Ishikawa (cell line): ENCODE measurements at regions not wholly inside any gene's neighbourhood (a gene's known extent, or its start where the extent isn't known, plus 50 kb on each side); places are given as distances from the start of the nearest gene placed in this dataset.

Experiments used
- CEBPB ChIP-seq: IDR thresholded peaks from 2 replicates; pipeline ENCODE4 v1.6.1; 2012
- CREB1 ChIP-seq: IDR thresholded peaks from 2 replicates; pipeline ENCODE4 v1.6.1; 2012; ENCODE audit warnings: low read depth
- EGR1 ChIP-seq: IDR thresholded peaks from 2 replicates; pipeline ENCODE4 v1.6.1; 2012
- EP300 ChIP-seq: IDR thresholded peaks from 2 replicates; pipeline ENCODE4 v1.6.1; 2012; ENCODE audit warnings: borderline replicate concordance
- FOXM1 ChIP-seq: IDR thresholded peaks from 2 replicates; pipeline ENCODE4 v1.6.1; 2012; ENCODE audit warnings: low read depth, borderline replicate concordance
- MAX ChIP-seq: IDR thresholded peaks from 2 replicates; pipeline ENCODE4 v1.6.1; 2012
- NFIC ChIP-seq: IDR thresholded peaks from 2 replicates; pipeline ENCODE4 v1.6.1; 2012
- RAD21 ChIP-seq: IDR thresholded peaks from 2 replicates; pipeline ENCODE4 v1.6.1; 2012; ENCODE audit warnings: low read depth
- REST ChIP-seq: IDR thresholded peaks from 2 replicates; pipeline ENCODE4 v1.6.1; 2012; ENCODE audit warnings: low read depth, mild to moderate bottlenecking
- TAF1 ChIP-seq: IDR thresholded peaks from 2 replicates; pipeline ENCODE4 v1.6.1; 2012; ENCODE audit warnings: low read depth, mild to moderate bottlenecking
- TCF12 ChIP-seq: IDR thresholded peaks from 2 replicates; pipeline ENCODE4 v1.6.1; 2012; ENCODE audit warnings: low read depth
- TEAD4 ChIP-seq: IDR thresholded peaks from 2 replicates; pipeline ENCODE4 v1.6.1; 2012
- USF1 ChIP-seq: IDR thresholded peaks from 2 replicates; pipeline ENCODE4 v1.6.1; 2012
- YY1 ChIP-seq: IDR thresholded peaks from 2 replicates; pipeline ENCODE4 v1.6.1; 2012; ENCODE audit warnings: low read depth
- ZBTB7A ChIP-seq: IDR thresholded peaks from 2 replicates; pipeline ENCODE4 v1.6.1; 2012; ENCODE audit warnings: low read depth

GRCh38 chr4:162494935-162495334 is 331.1 kb upstream of the FSTL5 start:
- TF ChIP-seq TAF1 (no peak), TCF12 (no peak), CREB1 (no peak)

- no peak for TF ChIP-seq CREB1
- TF ChIP-seq EGR1 = no peak
- no peak for TF ChIP-seq TAF1
- TF ChIP-seq ZBTB7A = no peak
- TF ChIP-seq NFIC = no peak
- TF ChIP-seq YY1 = no peak
- TF ChIP-seq FOXM1 = no peak
- TF ChIP-seq EP300 = no peak
- TF ChIP-seq REST = no peak
- TF ChIP-seq RAD21 = no peak
- no peak for TF ChIP-seq CEBPB
- TF ChIP-seq USF1 = no peak
- TF ChIP-seq TCF12 = no peak
- no peak for TF ChIP-seq TEAD4
- TF ChIP-seq MAX = no peak
Observed at GRCh38 chr4:162485486-162485885, 321.7 kb upstream of the FSTL5 start.

DNA sequence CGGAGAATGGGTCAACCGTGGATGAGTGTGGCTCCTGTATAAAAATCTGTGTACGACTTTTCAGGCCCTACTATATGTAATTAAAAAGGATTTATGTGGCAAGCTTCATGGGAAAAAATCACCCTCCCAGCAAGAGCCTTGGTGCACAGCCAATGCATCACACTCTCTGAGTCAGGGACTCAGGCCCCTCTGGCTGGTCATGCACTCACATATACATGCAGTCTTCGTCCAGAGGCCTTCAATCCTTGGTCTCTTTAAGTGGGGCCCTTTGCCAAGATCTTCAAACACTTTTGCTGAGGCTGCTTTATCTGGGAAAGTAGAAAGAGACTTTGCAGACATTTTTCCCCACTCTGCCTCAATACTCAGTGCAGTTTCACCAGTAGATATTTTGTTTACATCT is 311.4 kb upstream of the FSTL5 start:
- TF ChIP-seq MAX = no peak
- no peak for TF ChIP-seq USF1
- no peak for TF ChIP-seq FOXM1
- no peak for TF ChIP-seq REST
- TF ChIP-seq EGR1 = no peak
- TF ChIP-seq ZBTB7A = no peak
- TF ChIP-seq TEAD4 = no peak
- no peak for TF ChIP-seq NFIC
- TF ChIP-seq CREB1 = no peak
- TF ChIP-seq EP300 = no peak
- TF ChIP-seq RAD21 = no peak
- TF ChIP-seq TCF12 = no peak
- no peak for TF ChIP-seq YY1
- TF ChIP-seq CEBPB = no peak
- TF ChIP-seq TAF1 = no peak

GRCh38 chr4:162469977-162470376 is 306.2 kb upstream of the FSTL5 start:
- TF ChIP-seq CREB1 (no peak), EP300 (no peak), RAD21 (no peak), EGR1 (no peak), TCF12 (no peak)

GRCh38 chr4:162461952-162462351 is 298.2 kb upstream of the FSTL5 start:
- TF ChIP-seq RAD21 (peak; percentile 48), FOXM1 (no peak)

- TF ChIP-seq FOXM1 (no peak), YY1 (no peak)
Observed at GRCh38 chr4:162458051-162458450, 294.3 kb upstream of the FSTL5 start.

DNA sequence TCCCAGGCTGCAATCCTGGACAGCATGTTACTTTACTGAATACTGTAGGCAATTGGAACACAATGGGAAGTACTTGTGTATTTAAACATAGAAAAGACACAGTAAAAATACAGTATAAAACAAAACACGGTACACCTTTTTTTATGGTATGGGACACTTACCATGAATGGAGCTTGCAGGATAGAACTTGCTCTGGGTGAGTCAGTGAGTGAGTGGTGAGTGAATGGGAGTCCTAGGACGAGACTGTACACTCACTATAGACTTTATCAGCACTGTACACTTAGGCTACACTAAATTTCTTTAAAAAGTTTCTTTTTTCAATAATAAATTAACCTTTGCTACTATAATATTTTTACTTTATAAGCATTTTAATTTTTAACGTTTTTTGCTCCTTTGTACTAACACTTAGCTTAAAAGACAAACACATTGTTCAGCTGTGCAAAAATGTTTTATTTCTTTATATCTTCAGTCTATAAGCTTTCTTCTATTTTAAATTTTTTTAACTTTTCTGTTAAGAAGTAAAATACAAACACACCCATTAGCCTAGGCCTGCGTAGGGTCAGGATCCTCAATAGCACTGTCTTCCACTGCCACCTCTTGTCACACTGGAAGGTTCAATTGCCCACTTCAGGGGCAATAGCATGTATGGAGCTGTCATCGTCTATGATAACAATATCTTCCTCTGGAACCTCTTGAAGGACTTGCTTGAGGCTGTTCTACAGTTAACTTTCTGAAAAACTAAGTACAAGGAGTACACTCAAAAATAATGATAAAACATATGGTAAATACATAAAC is 293.5 kb upstream of the FSTL5 start:
- no peak for TF ChIP-seq USF1
- TF ChIP-seq CEBPB = no peak
- no peak for TF ChIP-seq YY1
- TF ChIP-seq TAF1 = no peak
- TF ChIP-seq REST = no peak
- no peak for TF ChIP-seq EP300
- TF ChIP-seq FOXM1 = no peak
- TF ChIP-seq TEAD4 = no peak
- no peak for TF ChIP-seq ZBTB7A
- no peak for TF ChIP-seq EGR1
- no peak for TF ChIP-seq MAX
- no peak for TF ChIP-seq TCF12
- TF ChIP-seq RAD21 = no peak
- no peak for TF ChIP-seq NFIC
- no peak for TF ChIP-seq CREB1
